ENCODE measurements at regions not wholly inside any gene's neighbourhood (a gene's known extent, or its start where the extent isn't known, plus 50 kb on each side); places are given as distances from the start of the nearest gene placed in this dataset.
"Not testable (repeated sequence)": the region's sequence is repeated elsewhere in the genome, so short reads cannot be mapped to it uniquely, and the experiment has no call there.

DNA sequence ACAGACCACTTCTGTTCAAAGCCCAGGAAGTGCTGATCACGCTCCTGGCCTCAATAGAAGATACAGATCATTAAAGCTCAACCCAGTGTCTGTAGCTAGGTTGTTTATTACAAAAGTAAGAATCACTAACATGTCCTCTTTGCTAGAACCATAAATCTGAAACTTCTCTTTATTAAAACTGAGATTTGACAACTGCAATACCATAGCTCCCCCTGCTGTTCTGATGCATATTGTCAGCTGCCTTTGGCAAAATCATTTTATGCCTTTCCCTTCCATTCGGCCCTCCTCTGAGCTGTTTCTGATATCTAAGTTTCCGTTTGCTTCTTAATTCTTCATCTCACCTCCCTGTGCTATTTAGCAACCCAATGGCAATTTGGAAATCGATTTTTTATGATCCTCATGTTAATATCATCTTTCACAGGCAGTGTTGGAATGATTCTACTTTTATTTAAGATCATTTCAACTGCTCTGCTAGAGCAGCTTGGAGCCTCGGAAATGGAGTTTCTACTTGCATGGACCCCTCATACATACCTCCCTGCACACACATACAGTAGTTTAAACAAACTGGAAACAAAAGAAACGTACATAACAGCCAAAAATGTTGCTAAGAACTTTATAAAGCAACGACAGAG lies 998.8 kb downstream of the MAT2B start:
- DNase-seq (ENCODE audit: low spot score) = peak; percentile 63

DNA sequence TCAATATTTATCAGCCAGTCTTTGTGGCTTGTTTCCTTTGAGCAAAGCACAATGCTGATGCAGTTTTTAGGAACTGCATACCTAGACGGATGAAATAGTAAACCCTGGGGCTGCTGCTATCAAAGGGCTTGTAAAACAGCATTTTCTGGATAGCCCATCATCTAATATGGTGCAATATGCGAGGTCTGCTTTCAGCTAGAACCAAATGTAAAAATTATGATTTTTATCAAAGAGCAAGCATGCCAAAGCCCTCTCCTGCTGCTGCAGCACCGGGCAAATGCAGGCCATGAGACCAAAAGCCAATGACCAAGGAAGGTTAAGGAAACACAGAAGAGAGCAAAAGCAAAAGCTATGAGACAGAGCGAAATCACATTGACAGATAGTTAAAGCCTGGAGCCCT lies 1000.4 kb downstream of the MAT2B start:
- DNase-seq (ENCODE audit: low spot score) = no peak

DNA sequence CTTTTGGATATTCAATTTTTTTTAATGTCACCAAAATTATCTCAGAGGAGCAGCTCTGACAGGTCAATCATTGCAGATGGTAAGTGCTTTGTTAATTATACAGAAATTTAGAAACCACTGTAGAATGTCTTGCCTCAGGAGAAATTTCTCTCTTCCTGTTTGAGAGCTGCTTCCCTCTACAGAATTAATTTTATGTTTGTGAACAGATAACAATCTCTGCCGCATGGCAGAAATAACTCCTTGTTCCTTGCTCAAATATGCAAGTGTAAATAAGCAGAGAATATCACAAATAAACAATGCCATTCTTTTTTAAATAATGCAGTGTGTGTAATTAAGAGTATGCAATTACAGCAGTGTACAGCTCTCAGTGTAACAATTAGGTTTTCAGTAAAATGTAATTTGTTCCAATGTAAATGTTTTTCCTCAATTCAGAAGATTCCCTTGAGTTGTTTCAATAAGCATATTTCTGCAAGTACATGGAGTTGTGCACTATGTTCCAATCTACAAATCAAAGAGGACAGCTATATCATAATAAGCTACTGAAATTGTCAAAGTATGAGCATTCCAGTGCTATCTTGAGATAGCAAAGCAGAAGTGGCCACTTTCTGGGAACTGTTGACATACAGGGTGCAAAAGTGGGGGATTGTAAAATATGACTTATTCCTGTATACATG lies 1012.8 kb downstream of the MAT2B start:
- DNase-seq (ENCODE audit: low spot score) = no peak

DNA sequence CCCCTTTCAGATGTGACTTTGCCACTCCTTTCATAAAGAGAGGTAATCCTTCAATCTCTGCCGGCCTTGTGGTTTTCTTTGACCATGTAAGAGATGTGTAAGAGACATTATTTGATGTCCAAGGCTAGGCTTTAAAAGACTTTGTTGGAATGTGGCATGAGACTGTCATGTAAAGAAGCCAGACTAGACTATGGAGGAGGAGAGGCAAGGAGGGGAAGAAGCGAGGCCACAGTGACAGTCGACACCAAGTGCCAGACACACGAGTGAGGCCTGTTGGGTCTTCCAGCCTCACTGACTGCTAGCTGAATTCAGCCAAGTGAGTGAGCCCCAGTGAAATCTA lies 1013.3 kb downstream of the MAT2B start:
- no peak for DNase-seq (ENCODE audit: low spot score)

DNA sequence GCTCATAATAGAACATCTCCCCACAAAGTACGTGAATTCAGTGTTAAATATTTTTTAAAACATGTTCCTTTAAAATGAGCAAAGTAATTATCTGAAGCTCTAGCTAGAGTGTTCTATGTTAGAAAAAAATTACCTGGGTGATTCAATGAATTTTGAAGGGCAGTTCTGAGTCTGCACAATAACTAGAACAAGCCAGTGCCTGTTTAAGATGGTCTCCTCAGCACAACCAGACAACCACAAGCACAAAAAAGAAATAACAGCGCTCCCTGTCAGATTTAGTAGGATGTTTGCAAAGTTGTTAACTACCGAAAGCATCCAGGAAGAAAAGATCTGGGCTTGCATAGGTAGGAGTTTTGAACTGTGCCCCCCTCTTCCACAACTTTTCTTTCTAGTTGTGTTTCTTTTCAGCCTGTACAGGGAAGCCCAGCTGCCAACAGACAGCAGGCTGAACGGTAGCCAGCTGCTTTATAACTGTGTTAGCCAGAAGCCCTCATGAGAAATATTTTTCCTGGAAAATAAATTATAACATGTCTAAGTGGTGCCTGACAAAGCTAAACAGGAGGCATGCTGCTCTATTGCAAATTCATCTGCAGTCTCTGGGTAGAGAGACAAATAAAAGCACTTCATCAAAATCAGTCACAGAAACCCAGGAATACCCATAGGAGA lies 1026.9 kb downstream of the MAT2B start:
- DNase-seq (ENCODE audit: low spot score) = no peak

DNA sequence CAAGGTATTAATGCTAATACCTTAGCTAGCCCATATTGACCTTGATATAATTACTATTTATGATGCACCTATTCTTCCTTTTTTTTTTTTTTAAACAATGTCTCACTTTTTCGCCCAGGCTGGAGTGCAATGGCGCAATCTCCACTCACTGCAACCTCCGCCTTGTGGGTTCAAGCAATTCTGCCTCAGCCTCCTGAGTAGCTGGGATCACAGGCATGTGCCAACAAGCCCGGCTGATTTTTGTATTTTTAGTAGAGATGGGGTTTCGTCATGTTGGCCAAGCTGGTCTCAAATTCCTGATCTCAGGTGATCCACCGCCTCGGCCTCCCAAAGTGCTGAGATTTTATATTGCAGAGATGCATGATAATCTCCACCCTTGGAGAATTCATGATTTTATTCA lies 1028.0 kb downstream of the MAT2B start:
- not testable (repeated sequence) for DNase-seq (ENCODE audit: low spot score)

DNA sequence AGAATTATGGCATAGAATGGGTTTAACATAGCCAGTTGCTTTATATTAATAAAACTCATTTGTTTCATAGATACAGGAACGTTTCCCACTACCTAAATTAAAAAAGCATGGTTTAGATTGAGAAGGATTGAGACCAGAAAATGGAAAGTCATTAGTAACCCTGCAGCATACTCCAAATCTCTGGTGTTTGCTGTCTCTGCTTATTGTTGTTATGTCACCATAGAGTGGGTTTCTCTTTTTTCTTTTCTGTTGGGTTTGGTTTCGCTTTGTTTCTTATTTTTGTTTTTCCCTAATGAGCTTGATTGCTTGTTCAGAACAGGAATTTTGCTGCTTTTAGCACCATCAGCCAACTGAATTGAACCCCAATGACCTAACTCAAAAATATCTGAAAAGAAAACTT lies 1034.8 kb downstream of the MAT2B start:
- DNase-seq (ENCODE audit: low spot score) = no peak

DNA sequence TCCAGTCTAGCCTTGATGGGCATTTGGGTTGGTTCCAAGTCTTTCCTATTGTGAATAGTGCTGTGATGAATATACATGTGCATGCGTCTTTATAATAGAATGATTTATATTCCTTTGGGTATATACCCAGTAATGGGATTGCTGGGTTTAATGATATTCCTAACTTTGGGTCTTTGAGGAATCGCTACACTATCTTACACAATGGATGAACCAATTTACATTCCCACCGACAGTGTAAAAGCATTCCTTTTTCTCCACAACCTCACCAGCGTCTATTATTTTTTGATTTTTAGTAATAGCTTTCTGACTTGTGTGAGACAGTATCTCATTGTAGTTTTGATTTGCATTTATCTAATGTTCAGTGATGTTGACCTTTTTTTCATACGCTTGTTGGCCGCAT lies 1040.1 kb downstream of the MAT2B start:
- no peak for DNase-seq (ENCODE audit: low spot score)

DNA sequence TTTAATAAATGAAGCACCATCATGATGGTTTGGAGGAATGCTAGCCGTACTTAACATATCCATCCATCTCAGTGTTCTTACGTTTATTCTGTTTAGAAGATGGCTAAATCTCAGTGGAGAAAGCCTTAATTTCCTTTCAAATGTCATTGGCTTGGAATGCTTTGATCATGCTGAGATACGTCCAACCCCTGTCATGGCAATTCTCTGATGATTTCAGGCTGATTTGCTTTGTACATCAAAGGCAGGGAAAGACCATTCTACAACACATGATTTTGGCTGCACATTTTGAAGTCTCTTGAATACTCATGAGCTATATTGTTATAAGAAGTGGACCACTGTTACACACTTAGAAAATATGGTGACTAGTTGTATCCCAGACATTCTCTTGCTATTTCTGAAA lies 1048.4 kb downstream of the MAT2B start:
- DNase-seq (ENCODE audit: low spot score) = no peak

DNA sequence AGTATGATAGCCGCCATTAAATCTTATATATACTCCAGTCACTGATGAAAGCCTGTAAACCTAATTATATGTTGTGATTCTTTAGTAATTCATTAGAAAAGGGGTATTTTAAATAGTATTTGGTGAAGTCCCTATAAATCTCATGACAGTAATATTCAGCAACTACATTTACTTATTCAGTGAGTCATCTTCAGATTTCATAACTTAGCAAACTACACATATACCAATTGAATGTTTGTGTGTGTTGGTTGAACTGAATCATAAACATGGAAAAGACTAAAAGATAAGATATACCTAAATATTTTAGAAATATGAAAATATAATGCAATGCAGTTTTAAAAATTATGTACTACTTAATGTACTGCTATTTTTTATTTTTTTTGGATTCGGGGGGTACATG lies 1050.4 kb downstream of the MAT2B start:
- DNase-seq (ENCODE audit: low spot score) = no peak

DNA sequence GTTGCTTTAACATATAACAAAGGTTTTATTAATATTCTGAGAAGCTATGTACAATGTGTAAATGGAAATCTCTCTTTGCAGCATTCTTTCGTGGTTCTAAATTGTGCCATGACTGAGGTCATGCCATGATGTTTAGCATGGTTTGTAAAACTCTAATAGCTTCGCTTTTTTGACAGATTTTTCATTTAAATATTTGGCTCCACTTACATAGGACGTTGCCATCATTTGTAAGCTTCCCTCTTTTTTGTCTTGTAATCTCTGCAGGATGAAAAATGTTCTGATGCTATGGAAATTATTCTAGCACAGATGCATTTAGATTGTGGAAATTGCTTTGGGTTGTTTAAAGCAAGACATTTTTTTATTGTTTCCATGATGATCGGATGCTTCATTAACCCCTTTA lies 1054.8 kb downstream of the MAT2B start:
- DNase-seq (ENCODE audit: low spot score) = no peak

DNA sequence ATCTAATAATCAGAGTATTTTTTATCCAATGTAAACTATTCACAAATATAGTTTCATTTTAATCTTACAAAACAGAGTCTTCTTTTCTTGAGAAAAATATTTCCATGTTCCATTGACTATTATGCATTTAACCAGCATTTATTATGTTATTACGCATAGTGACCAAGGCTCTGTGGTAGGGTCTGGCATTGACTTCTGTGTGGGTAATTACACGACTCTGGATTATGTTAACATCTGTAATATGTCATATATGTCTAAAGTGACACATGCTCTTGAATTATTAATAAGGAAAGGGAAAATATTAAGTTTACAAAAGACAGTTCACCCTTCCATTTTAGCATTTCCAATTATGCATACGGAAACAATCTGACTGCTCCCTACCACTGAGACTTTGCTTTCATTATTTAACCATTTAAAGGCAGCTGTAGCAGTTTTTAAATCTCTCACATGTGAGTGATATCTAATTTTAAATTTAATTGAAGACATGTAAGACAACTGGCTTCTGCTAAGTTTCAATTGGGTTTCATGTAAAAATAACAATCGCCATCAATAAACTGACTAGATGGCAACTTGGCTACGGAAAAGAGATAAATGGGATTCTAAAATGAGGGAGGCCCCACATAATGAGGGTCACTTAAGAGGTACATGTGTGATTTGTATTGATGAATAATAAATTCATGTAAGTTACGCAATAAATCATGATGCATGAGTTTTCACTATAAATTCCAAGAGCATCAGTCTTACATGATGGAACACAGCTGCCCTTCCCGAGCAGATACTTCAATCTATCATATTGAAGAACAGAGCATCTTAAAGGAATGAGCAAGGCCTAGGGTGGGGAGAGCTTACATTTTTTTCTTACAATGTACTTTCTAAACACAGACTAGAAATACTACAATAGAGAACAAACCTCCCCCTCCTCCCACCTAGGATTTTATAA lies 1056.8 kb downstream of the MAT2B start:
- DNase-seq (ENCODE audit: low spot score) = no peak

DNA sequence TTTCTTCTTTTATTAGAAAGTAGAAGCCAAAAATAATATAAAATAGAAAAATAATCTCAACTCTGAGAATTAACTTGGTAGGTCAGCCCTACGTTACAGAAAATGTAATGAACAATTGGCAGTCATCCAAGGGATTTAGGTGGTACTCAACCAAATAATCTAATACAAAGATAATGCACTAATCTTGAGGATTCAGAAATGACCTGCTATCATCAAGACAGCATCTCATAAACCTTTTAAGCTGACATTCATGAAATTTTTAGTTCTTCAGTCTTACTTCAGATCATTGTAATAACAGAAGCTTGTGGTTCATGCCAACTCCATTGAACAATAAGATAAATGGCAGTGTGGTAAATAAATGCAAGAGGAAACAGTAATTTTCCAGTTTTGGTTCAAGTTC lies 1058.0 kb downstream of the MAT2B start:
- DNase-seq (ENCODE audit: low spot score) = no peak

DNA sequence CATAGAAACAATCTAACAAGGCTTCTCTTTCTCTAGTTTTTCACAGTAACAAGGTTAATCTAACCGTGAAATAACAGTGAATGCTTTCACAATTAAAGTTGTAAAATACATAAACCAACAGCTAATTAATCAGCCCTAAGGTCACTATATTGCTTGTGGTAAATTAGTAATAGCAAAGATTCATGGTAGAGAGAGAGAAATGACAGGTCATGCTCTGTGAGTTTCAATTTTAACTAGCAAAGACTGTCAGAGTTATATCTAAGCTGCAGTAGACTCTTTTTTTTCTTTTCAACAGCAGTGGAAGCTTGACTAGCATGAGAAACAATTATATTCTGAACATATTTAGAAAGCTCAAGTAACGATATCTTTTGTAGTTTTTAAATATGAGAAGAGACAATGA lies 1068.0 kb downstream of the MAT2B start:
- DNase-seq (ENCODE audit: low spot score) = no peak

DNA sequence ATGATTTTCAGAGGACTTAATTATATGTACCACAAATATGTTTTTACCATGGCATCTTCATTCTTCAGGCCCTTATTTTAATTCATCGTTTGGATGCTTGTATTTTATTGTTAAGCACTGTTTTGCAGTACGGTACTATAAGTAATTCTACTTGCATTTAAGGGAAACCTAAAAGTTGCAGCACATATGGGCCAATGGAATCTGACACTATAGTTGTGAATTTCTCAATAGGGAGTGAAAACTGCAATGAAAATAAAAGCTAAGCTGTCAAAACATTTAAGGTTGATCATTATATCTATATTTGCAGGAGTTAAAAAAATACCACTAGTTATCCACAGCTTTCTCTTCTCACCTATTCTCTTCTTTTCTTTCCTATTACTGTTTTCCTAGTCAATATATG lies 1071.8 kb downstream of the MAT2B start:
- no peak for DNase-seq (ENCODE audit: low spot score)

DNA sequence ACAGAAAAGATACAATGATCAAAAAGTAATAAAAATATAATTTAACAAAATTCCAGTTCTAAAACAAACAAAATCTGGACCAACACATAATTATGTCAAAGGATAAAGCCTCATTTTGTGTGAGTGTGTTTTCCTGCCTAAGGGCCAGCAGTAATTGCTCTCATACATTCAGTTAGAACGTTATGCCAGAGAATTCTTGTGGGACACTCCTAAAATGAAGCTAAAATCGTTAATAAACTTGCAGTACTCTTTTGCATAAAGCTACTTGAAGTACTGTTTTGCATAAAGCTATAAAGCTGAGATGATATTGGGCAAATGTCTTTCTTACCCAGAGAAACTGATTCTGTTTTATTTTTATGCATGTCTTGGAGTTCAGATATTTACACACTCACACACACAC lies 1072.3 kb downstream of the MAT2B start:
- DNase-seq (ENCODE audit: low spot score) = no peak

DNA sequence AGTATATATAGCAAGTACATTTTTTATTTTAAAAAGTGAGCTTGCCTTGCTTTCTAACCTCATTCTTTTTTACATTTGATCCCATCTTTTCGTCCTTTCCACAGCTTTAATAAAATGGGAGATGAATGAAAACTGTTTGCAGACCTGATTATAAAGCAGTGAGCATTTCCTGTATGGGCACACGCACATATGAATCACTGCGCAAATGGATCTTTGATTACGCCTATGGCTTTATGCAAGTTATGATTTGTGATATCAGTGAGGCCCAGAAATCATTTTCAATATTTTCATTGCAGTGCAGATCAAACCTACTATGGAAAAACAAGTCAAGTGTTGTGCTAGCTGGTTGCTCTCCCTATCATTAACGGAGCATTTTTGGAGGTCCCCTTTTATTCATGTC lies 1073.0 kb downstream of the MAT2B start:
- DNase-seq (ENCODE audit: low spot score) = no peak

DNA sequence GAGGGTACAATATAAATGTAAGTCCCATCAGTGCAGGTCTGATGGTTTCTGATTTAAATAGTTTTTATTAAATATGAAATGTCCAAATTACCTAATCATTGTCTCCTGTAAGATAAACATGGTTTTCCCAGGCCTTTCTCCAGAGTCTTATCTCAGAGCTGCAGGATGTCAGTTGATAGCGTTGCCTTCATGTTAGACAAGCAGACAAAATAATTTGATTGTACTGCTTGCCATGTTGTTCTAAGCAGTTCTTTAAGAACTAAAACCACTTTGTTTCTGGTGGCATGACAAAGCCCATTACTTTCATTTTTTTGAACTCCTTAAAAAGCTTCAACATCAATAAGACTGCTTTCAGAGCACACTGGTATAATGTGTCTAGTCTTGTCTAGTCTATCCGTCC lies 1073.5 kb downstream of the MAT2B start:
- DNase-seq (ENCODE audit: low spot score) = no peak

DNA sequence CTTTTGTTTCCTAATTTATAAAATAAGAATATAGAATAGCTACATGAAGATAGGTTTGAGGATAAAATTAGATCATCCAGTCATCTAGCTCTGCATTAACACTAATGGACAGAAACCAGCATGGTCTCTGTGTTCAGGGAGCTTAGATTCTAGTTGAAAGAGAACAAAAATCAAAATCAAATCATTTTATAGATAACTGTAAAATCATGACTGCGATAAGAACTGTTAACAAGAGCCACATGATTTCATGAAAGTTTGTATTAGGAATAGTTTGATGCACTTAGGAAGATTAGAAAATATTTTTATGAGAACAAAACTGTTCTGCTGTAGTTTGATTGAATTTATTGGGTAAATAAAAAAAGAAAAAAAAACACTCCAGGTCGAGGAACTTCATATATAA lies 1074.7 kb downstream of the MAT2B start:
- DNase-seq (ENCODE audit: low spot score) = no peak

DNA sequence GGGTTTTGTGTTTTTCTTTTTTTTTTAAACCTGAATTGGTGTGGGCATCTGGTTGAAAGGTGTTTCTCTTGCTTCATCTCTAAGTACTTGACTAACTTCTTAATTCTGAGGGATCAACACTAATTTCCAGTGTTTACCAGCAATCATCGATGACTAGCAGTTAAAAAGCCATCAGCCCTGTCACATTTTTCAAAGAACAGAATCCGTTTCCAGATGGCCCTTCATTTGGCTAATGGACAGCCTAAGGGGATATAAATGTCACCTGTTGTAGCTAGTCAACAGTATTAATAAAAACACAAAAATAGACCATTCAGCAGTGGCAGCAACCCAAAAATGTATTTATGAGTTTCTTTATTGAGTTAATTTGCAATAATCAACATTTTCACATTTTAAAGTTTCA lies 1076.5 kb downstream of the MAT2B start:
- no peak for DNase-seq (ENCODE audit: low spot score)

DNA sequence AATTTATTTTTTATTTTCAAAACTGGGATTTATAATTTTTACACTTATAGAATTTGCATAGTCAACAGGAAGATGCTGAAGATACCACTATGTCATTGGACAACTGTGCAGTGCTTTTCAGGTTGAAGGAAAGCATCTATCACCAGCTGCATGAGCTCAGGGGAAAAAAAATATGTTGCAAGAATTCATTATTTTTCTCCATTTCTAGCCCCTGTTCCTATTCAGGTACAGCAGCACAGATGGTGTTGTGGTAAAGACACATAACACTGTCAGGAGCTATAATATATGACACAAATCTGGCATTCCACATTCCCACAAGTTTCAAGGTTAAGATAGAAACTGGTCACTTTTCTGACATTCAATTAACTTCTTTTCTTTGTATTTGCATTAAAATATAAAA lies 1088.6 kb downstream of the MAT2B start:
- no peak for DNase-seq (ENCODE audit: low spot score)

DNA sequence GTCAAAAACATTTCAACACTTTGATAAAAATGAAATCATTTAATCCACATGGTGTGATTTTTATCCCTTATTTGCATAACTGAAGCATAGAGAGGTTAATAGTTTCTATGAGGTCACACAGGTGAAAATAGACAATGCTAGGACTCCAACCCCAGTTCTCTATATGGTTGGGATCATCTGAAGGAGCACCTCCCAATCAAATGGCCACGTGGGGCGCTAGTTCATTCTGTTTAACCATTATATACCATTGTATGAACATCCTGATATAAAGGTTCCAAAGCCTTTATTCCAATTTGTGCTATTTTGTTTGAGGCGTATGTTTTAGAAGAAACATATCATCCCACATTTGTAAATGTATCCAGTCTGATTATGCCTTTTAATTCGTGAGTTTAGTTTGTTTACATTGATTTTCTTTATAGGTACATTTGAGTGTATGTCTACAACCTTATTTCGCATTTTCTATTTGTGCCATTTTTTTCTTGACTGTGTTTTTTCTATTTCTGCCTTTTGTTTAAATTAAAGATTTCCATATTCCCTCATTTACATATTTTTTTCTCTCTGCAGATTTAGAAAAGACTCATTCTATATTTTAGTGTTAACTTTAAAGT lies 1092.0 kb downstream of the MAT2B start:
- DNase-seq (ENCODE audit: low spot score) = peak; percentile 49

All from RKO (cell line).